ENCODE measurements at regions not wholly inside any gene's neighbourhood (a gene's known extent, or its start where the extent isn't known, plus 50 kb on each side); places are given as distances from the start of the nearest gene placed in this dataset.

DNA sequence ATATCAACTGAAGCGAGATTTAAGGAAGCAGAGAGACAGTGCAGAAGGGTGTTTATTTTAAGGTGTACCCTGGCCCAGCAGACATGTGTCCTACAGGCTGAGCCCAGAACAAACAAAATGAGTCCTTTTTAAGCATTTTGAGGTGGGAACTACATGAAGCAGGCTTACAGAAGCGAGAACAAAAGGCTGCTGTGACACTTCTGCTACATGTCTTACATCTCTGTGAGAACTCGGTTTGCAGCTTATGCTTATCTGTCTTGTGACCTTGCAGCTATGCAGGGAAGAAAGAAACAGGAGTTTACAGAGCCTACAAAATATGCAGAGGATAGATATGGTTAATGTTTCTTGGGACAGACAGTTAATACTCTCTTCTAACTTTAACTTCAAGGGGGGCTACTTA lies 295.9 kb downstream of the CEMIP2 start:
- TF ChIP-seq, protein P1, sequence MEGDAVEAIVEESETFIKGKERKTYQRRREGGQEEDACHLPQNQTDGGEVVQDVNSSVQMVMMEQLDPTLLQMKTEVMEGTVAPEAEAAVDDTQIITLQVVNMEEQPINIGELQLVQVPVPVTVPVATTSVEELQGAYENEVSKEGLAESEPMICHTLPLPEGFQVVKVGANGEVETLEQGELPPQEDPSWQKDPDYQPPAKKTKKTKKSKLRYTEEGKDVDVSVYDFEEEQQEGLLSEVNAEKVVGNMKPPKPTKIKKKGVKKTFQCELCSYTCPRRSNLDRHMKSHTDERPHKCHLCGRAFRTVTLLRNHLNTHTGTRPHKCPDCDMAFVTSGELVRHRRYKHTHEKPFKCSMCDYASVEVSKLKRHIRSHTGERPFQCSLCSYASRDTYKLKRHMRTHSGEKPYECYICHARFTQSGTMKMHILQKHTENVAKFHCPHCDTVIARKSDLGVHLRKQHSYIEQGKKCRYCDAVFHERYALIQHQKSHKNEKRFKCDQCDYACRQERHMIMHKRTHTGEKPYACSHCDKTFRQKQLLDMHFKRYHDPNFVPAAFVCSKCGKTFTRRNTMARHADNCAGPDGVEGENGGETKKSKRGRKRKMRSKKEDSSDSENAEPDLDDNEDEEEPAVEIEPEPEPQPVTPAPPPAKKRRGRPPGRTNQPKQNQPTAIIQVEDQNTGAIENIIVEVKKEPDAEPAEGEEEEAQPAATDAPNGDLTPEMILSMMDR (IDR thresholded peaks at IDR 0.05; ENCODE audit: low read depth, low read length), result no peak
- TF ChIP-seq POLR2A (IDR thresholded peaks at IDR 0.05; ENCODE audit: extremely low read depth, insufficient read length) (no peak), MYC (IDR thresholded peaks at IDR 0.05; ENCODE audit: low read depth, low read length) (no peak)
- TF ChIP-seq, protein P2, sequence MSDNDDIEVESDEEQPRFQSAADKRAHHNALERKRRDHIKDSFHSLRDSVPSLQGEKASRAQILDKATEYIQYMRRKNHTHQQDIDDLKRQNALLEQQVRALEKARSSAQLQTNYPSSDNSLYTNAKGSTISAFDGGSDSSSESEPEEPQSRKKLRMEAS (IDR thresholded peaks at IDR 0.05; ENCODE audit: low read depth, low read length), result no peak

Measured in NB4 (cell line).